WTC11 (cell line): ENCODE measurements at regions not wholly inside any gene's neighbourhood (a gene's known extent, or its start where the extent isn't known, plus 50 kb on each side); places are given as distances from the start of the nearest gene placed in this dataset.

Source experiments
- NFE2L1 ChIP-seq: sonication (generic); formaldehyde crosslinking; IDR thresholded peaks from 2 replicates; pipeline ENCODE4 v1.8.1; 2023; ENCODE audit warnings: missing genetic modification reagents
- TCF7 ChIP-seq: sonication (generic); formaldehyde crosslinking; IDR thresholded peaks from 2 replicates; pipeline ENCODE4 v1.8.0; 2022; ENCODE audit warnings: mild to moderate bottlenecking, low read depth, missing genetic modification reagents, moderate library complexity
- TF ChIP-seq, protein P1 (sequence below): fragments of 200-600 bp; IDR thresholded peaks from 2 replicates; pipeline ENCODE4 v1.8.0; 2022; ENCODE audit warnings: antibody characterized with exemption
- TF ChIP-seq, protein P2 (sequence below): sonication (generic); formaldehyde crosslinking; conservative IDR thresholded peaks from 2 replicates; pipeline ENCODE4 v1.8.1; 2023; ENCODE audit warnings: mild to moderate bottlenecking, low read depth, missing genetic modification reagents, moderate library complexity
- TF ChIP-seq, protein P3 (sequence below): sonication (generic); formaldehyde crosslinking; IDR thresholded peaks from 2 replicates; pipeline ENCODE4 v1.8.0; 2022; ENCODE audit warnings: mild to moderate bottlenecking, missing genetic modification reagents

DNA sequence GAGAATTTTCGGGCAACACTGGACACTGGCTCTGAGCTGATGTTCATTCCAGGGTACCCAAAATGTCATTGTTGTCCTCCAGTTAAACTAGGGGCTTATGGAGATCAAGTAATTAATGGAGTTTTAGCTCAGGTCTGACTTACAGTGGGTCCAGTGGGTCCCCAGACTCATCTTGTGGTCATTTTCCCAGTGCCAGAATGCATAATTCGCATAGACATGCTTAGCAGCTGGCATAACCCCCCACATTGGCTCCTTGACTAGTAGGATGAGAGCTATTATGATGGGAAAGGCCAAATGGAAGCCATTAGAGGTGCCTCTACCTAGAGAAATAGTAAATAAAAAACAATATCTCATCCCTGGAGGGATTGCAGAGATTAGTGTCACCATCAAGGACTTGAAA, 818.9 kb downstream of the TMTC2 start:
- TF ChIP-seq NFE2L1 (CRISPR knock-in tag) (no peak), TCF7 (CRISPR knock-in tag) (no peak)
- TF ChIP-seq, protein P1, sequence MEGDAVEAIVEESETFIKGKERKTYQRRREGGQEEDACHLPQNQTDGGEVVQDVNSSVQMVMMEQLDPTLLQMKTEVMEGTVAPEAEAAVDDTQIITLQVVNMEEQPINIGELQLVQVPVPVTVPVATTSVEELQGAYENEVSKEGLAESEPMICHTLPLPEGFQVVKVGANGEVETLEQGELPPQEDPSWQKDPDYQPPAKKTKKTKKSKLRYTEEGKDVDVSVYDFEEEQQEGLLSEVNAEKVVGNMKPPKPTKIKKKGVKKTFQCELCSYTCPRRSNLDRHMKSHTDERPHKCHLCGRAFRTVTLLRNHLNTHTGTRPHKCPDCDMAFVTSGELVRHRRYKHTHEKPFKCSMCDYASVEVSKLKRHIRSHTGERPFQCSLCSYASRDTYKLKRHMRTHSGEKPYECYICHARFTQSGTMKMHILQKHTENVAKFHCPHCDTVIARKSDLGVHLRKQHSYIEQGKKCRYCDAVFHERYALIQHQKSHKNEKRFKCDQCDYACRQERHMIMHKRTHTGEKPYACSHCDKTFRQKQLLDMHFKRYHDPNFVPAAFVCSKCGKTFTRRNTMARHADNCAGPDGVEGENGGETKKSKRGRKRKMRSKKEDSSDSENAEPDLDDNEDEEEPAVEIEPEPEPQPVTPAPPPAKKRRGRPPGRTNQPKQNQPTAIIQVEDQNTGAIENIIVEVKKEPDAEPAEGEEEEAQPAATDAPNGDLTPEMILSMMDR, result no peak
- TF ChIP-seq, protein P2, sequence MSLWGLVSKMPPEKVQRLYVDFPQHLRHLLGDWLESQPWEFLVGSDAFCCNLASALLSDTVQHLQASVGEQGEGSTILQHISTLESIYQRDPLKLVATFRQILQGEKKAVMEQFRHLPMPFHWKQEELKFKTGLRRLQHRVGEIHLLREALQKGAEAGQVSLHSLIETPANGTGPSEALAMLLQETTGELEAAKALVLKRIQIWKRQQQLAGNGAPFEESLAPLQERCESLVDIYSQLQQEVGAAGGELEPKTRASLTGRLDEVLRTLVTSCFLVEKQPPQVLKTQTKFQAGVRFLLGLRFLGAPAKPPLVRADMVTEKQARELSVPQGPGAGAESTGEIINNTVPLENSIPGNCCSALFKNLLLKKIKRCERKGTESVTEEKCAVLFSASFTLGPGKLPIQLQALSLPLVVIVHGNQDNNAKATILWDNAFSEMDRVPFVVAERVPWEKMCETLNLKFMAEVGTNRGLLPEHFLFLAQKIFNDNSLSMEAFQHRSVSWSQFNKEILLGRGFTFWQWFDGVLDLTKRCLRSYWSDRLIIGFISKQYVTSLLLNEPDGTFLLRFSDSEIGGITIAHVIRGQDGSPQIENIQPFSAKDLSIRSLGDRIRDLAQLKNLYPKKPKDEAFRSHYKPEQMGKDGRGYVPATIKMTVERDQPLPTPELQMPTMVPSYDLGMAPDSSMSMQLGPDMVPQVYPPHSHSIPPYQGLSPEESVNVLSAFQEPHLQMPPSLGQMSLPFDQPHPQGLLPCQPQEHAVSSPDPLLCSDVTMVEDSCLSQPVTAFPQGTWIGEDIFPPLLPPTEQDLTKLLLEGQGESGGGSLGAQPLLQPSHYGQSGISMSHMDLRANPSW (CRISPR knock-in tag), result no peak
- TF ChIP-seq, protein P3, sequence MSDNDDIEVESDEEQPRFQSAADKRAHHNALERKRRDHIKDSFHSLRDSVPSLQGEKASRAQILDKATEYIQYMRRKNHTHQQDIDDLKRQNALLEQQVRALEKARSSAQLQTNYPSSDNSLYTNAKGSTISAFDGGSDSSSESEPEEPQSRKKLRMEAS, result no peak
